HEK293T (cell line): ENCODE measurements at regions not wholly inside any gene's neighbourhood (a gene's known extent, or its start where the extent isn't known, plus 50 kb on each side); places are given as distances from the start of the nearest gene placed in this dataset.

Experiments
- CTCF ChIA-PET: fragments of 350-600 bp; formaldehyde crosslinking; extraction: SDS; loops from one replicate; lab custom pipeline; 2021; ENCODE audit warnings: antibody characterized with exemption, inconsistent platforms; lab: Yijun Ruan, JAX
- POLR2A ChIA-PET: fragments of 350-600 bp; formaldehyde crosslinking; extraction: SDS; loops from one replicate; lab custom pipeline; 2020; ENCODE audit warnings: antibody characterized with exemption, inconsistent platforms; lab: Yijun Ruan, JAX
- DNase-seq: peaks from one replicate; pipeline ENCODE4 v3.0.0; 2012; ENCODE audit warnings: mixed read lengths; ENCODE audit errors: extremely low spot score
- ARNT ChIP-seq: fragments of 450-650 bp; IDR thresholded peaks from 2 replicates; pipeline ENCODE4 v1.6.1; 2017; ENCODE audit warnings: mild to moderate bottlenecking
- BHLHE40 ChIP-seq: fragments of 450-650 bp; IDR thresholded peaks from 2 replicates; pipeline ENCODE4 v1.6.1; 2016; ENCODE audit warnings: mild to moderate bottlenecking, moderate library complexity, borderline replicate concordance
- CTBP1 ChIP-seq: fragments of 450-650 bp; IDR thresholded peaks from 2 replicates; pipeline ENCODE4 v1.6.1; 2016; ENCODE audit warnings: borderline replicate concordance
- ELF4 ChIP-seq: fragments of 450-650 bp; IDR thresholded peaks from 2 replicates; pipeline ENCODE4 v1.6.1; 2017; ENCODE audit warnings: antibody characterized with exemption
- FOXA1 ChIP-seq: fragments of 450-650 bp; IDR thresholded peaks from 2 replicates; pipeline ENCODE4 v1.6.1; 2016; ENCODE audit warnings: mild to moderate bottlenecking
- FOXK2 ChIP-seq: fragments of 450-650 bp; IDR thresholded peaks from 2 replicates; pipeline ENCODE4 v1.6.1; 2016; ENCODE audit warnings: mild to moderate bottlenecking
- FOXM1 ChIP-seq: fragments of 450-650 bp; IDR thresholded peaks from 2 replicates; pipeline ENCODE4 v1.6.1; 2017; ENCODE audit warnings: mild to moderate bottlenecking, borderline replicate concordance
- HDGF ChIP-seq: fragments of 450-650 bp; IDR thresholded peaks from 2 replicates; pipeline ENCODE4 v1.6.1; 2017; ENCODE audit warnings: antibody characterized with exemption, borderline replicate concordance
- L3MBTL2 ChIP-seq: fragments of 450-650 bp; conservative IDR thresholded peaks from 2 replicates; pipeline ENCODE4 v1.6.1; 2016; ENCODE audit warnings: mild to moderate bottlenecking
- LEF1 ChIP-seq: fragments of 450-650 bp; IDR thresholded peaks from 2 replicates; pipeline ENCODE4 v1.6.1; 2017; ENCODE audit warnings: mild to moderate bottlenecking, borderline replicate concordance
- NFRKB ChIP-seq: fragments of 450-650 bp; IDR thresholded peaks from 2 replicates; pipeline ENCODE4 v1.6.1; 2016; ENCODE audit warnings: mild to moderate bottlenecking, moderate library complexity
- PKNOX1 ChIP-seq: fragments of 450-650 bp; IDR thresholded peaks from 2 replicates; pipeline ENCODE4 v1.6.1; 2016
- SP1 ChIP-seq: fragments of 450-650 bp; IDR thresholded peaks from 2 replicates; pipeline ENCODE4 v1.6.1; 2017
- SUZ12 ChIP-seq: fragments of 450-650 bp; IDR thresholded peaks from 2 replicates; pipeline ENCODE4 v1.6.1; 2016; ENCODE audit warnings: mild to moderate bottlenecking
- TARDBP ChIP-seq: fragments of 450-650 bp; IDR thresholded peaks from 2 replicates; pipeline ENCODE4 v1.6.1; 2016
- ZNF384 ChIP-seq: fragments of 450-650 bp; IDR thresholded peaks from 2 replicates; pipeline ENCODE4 v1.6.1; 2016

GRCh38 chr1:80472145-80472544 lies 1328.6 kb upstream of the ADGRL2 start:
- TF ChIP-seq LEF1 (no peak), HDGF (no peak), ARNT (no peak), PKNOX1 (no peak), FOXM1 (no peak), TARDBP (no peak), SP1 (no peak), FOXA1 (no peak), SUZ12 (no peak), FOXK2 (no peak), CTBP1 (no peak), ELF4 (no peak), ZNF384 (no peak), L3MBTL2 (no peak), NFRKB (no peak), BHLHE40 (no peak)
- DNase-seq = no peak
- CTCF ChIA-PET = no interaction called here
- POLR2A ChIA-PET = no interaction called here

GRCh38 chr1:80468356-80468755 lies 1332.4 kb upstream of the ADGRL2 start:
- ChIA-PET POLR2A (no interaction called here), CTCF (no interaction called here)
- DNase-seq = no peak
- TF ChIP-seq HDGF = no peak

- no peak for TF ChIP-seq LEF1
- TF ChIP-seq TARDBP = no peak
- TF ChIP-seq BHLHE40 = no peak
- DNase-seq = no peak
- POLR2A ChIA-PET = no interaction called here
- CTCF ChIA-PET = no interaction called here
These were observed 1338.7 kb upstream of the ADGRL2 start for GRCh38 chr1:80462006-80462405.

- ChIA-PET POLR2A (no interaction called here), CTCF (interaction anchor here (0.8 kb wide), 1 partner anchor 900 kb away, joined by 3 read pairs; no protein-coding TSS in a partner anchor)
- DNase-seq = no peak
- TF ChIP-seq FOXK2 (no peak), SUZ12 (no peak), SP1 (no peak), PKNOX1 (no peak), ELF4 (no peak), TARDBP (no peak)
These were observed 1343.3 kb upstream of the ADGRL2 start for GRCh38 chr1:80457409-80457808.

DNA sequence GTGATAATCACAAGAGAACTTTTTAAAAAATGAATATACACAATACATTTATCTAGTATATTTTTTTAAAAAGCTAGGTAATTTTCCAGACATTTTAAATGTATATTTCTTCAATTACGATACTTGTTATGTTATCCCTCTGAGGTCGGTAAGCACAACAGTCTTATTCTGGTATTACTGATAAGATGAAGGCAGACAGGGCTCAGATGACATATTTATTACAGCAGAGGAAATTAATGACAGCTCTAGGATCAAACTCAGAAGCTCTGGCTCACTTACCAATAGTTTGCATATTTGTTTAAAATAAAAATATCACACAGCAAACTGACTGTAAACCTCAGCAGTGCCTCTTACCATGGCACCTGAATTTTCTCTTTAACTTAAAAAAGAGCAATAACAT lies 1347.0 kb upstream of the ADGRL2 start:
- ChIA-PET POLR2A (no interaction called here), CTCF (no interaction called here)
- DNase-seq = peak; percentile 10
- peak; percentile 57 for TF ChIP-seq PKNOX1
- no peak for TF ChIP-seq CTBP1
- TF ChIP-seq FOXA1 = no peak

- POLR2A ChIA-PET = no interaction called here
- TF ChIP-seq BHLHE40 (no peak), ARNT (no peak)
- no peak for DNase-seq
- CTCF ChIA-PET = no interaction called here
These were observed 1350.0 kb upstream of the ADGRL2 start for GRCh38 chr1:80450711-80451110.

DNA sequence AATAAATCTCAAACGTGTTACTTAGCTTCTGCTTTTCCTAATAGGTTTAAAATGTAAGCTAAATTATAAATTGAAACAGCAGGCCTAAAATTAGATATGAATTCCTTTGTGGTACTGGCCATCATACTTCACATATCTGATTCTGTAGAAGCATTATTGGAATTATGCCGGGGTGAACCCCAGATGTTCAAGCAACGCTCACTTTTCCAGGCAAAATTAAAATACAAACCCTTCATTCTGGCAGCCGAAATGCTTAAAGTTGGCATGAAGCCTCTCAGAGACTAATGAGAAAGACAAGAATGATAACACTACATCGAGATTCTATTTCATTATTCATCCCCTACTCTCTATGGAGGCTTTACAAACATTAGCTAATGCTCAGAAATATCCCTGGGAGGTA lies 1352.7 kb upstream of the ADGRL2 start:
- CTCF ChIA-PET = no interaction called here
- TF ChIP-seq ARNT = no peak
- TF ChIP-seq CTBP1 = no peak
- no peak for TF ChIP-seq BHLHE40
- TF ChIP-seq FOXA1 = no peak
- TF ChIP-seq SP1 = no peak
- TF ChIP-seq TARDBP = no peak
- TF ChIP-seq ELF4 = no peak
- TF ChIP-seq SUZ12 = no peak
- no peak for TF ChIP-seq ZNF384
- TF ChIP-seq HDGF = no peak
- no peak for TF ChIP-seq LEF1
- no peak for TF ChIP-seq PKNOX1
- no peak for TF ChIP-seq L3MBTL2
- no peak for TF ChIP-seq FOXM1
- TF ChIP-seq NFRKB = no peak
- TF ChIP-seq FOXK2 = no peak
- DNase-seq = no peak
- POLR2A ChIA-PET = no interaction called here
